Vagina (tissue), 2 donors: ENCODE measurements at regions not wholly inside any gene's neighbourhood (a gene's known extent, or its start where the extent isn't known, plus 50 kb on each side); places are given as distances from the start of the nearest gene placed in this dataset.
"Not testable (repeated sequence)": the region's sequence is repeated elsewhere in the genome, so short reads cannot be mapped to it uniquely, and the experiment has no call there.

Experiments
- DNase-seq, 2 donors: peaks; one replicate each; pipeline ENCODE4 v3.0.0-alpha.2; 2017; ENCODE audit errors: extremely low spot score in 2 of 2
- H3K27ac ChIP-seq: fragments of 200-600 bp; sonication (generic); one replicate; pipeline ENCODE4 v1.5.1; 2019
- H3K27me3 ChIP-seq: fragments of 200-600 bp; sonication (generic); one replicate; pipeline ENCODE4 v1.5.1; 2019
- H3K36me3 ChIP-seq, 2 donors: fragments of 200-600 bp; sonication (generic); one replicate each; pipeline ENCODE4 v1.5.1; 2017 to 2019
- H3K4me1 ChIP-seq: fragments of 200-600 bp; sonication (generic); one replicate; pipeline ENCODE4 v1.5.1; 2019
- H3K4me3 ChIP-seq, 2 donors: fragments of 200-600 bp; sonication (generic); 1 replicate in 1 of 2; 2 replicates in 1 of 2; pipeline ENCODE4 v1.5.1; 2016 to 2019
- H3K9me3 ChIP-seq: fragments of 200-600 bp; sonication (generic); one replicate; pipeline ENCODE4 v1.5.1; 2019
- CTCF ChIP-seq, 3 experiments: fragments of 450-650 bp in 2 of 3; fragments of 200-600 bp in 1 of 3; sonication (generic) in 1 of 3; IDR thresholded peaks; one replicate each; pipeline ENCODE4 v1.5.1; 2017 to 2019; ENCODE audit warnings: antibody characterized with exemption in 3 of 3, mild to moderate bottlenecking in 2 of 3, moderate library complexity in 2 of 3
- POLR2A ChIP-seq, 2 donors: fragments of 450-650 bp; IDR thresholded peaks; one replicate each; pipeline ENCODE4 v1.6.1; 2017; ENCODE audit warnings: antibody characterized with exemption in 2 of 2, mild to moderate bottlenecking in 2 of 2, moderate library complexity in 2 of 2
- POLR2AphosphoS5 ChIP-seq, 2 donors: sonication (generic); formaldehyde crosslinking; IDR thresholded peaks; one replicate each; pipeline ENCODE4 v1.9.0; 2017; ENCODE audit warnings: antibody characterized with exemption in 2 of 2, mild to moderate bottlenecking in 2 of 2, low read depth in 1 of 2; ENCODE audit not compliant: insufficient read depth in 1 of 2
- intact Hi-C: fragments of 100-400 bp; cut with DNase I; formaldehyde crosslinking; loops from one replicate; pipeline ENCODE4 v1.15.1; 2023

GRCh38 chr11:128146926-128147605 lies 440.3 kb downstream of the ETS1 start:
- Histone ChIP-seq H3K27ac (no peak overlapping the region), H3K9me3 (no peaks in the 10 kb centered on the region), H3K4me3 (no peak overlapping the region), H3K4me1 (no peaks in the 10 kb centered on the region), H3K36me3 (no peaks in the 10 kb centered on the region), H3K27me3 (no peaks in the 10 kb centered on the region)
- TF ChIP-seq POLR2AphosphoS5 (IDR thresholded peaks at IDR 0.05; ENCODE audit: insufficient read depth in 1 of 2, low read depth in 1 of 2) (no peak), POLR2A (IDR thresholded peaks at IDR 0.05) (no peak), CTCF (IDR thresholded peaks at IDR 0.05) (no peak)
- no peak for DNase-seq
- intact Hi-C loops = no loop called here

GRCh38 chr11:128140293-128140692 lies 447.1 kb downstream of the ETS1 start:
- H3K36me3 ChIP-seq, H3K27ac ChIP-seq, H3K9me3 ChIP-seq, H3K4me3 ChIP-seq, H3K4me1 ChIP-seq, intact Hi-C loops, H3K27me3 ChIP-seq, DNase-seq: not testable (repeated sequence)

- Histone ChIP-seq H3K9me3 (no peaks in the 10 kb centered on the region), H3K27me3 (no peaks in the 10 kb centered on the region), H3K27ac (no peak overlapping the region), H3K36me3 (no peaks in the 10 kb centered on the region), H3K4me3 (no peak overlapping the region), H3K4me1 (no peaks in the 10 kb centered on the region)
- no peak for DNase-seq
- intact Hi-C loops = no loop called here
- no peak for TF ChIP-seq POLR2A (IDR thresholded peaks at IDR 0.05)
- no peak for TF ChIP-seq POLR2AphosphoS5 (IDR thresholded peaks at IDR 0.05; ENCODE audit: insufficient read depth in 1 of 2, low read depth in 1 of 2)
- TF ChIP-seq CTCF (IDR thresholded peaks at IDR 0.05) = no peak
Observed at GRCh38 chr11:128135451-128135850, 451.9 kb downstream of the ETS1 start.

GRCh38 chr11:128133501-128133900 lies 453.9 kb downstream of the ETS1 start:
- TF ChIP-seq POLR2AphosphoS5 (IDR thresholded peaks at IDR 0.05; ENCODE audit: insufficient read depth in 1 of 2, low read depth in 1 of 2) (no peak), POLR2A (IDR thresholded peaks at IDR 0.05) (no peak), CTCF (IDR thresholded peaks at IDR 0.05) (no peak)
- Histone ChIP-seq H3K27ac (no peak overlapping the region), H3K27me3 (no peaks in the 10 kb centered on the region), H3K9me3 (no peaks in the 10 kb centered on the region), H3K4me1 (no peaks in the 10 kb centered on the region), H3K36me3 (no peaks in the 10 kb centered on the region), H3K4me3 (no peak overlapping the region)
- intact Hi-C loops = no loop called here
- DNase-seq = no peak

GRCh38 chr11:128130052-128130451 lies 457.3 kb downstream of the ETS1 start:
- H3K4me1 ChIP-seq = no peaks in the 10 kb centered on the region
- no peaks in the 10 kb centered on the region for H3K27me3 ChIP-seq
- H3K36me3 ChIP-seq = no peaks in the 10 kb centered on the region
- H3K27ac ChIP-seq = no peak overlapping the region
- DNase-seq = no peak
- TF ChIP-seq CTCF (IDR thresholded peaks at IDR 0.05) (no peak), POLR2A (IDR thresholded peaks at IDR 0.05) (no peak), POLR2AphosphoS5 (IDR thresholded peaks at IDR 0.05; ENCODE audit: insufficient read depth in 1 of 2, low read depth in 1 of 2) (no peak)
- intact Hi-C loops = no loop called here
- H3K9me3 ChIP-seq = no peaks in the 10 kb centered on the region
- no peak overlapping the region for H3K4me3 ChIP-seq
